SK-N-SH (cell line): ENCODE measurements at regions not wholly inside any gene's neighbourhood (a gene's known extent, or its start where the extent isn't known, plus 50 kb on each side); places are given as distances from the start of the nearest gene placed in this dataset.

Experiments
- CTCF ChIA-PET: fragments of 300-600, 350-600 bp; formaldehyde crosslinking; extraction: SDS; loops from one replicate; lab custom pipeline; 2021; lab: Yijun Ruan, JAX
- POLR2A ChIA-PET: fragments of 350-600 bp; sonication (Branson Sonifier 250); formaldehyde crosslinking; extraction: SDS; loops from one replicate; lab custom pipeline; 2020; ENCODE audit warnings: antibody characterized with exemption, inconsistent platforms; lab: Yijun Ruan, JAX
- DNase-seq: peaks from one replicate; pipeline ENCODE4 v3.0.0; 2012
- H2AFZ ChIP-seq: fragments of 200-600 bp; sonication (generic); 2 replicates; pipeline ENCODE4 v1.8.1; 2016; ENCODE audit warnings: antibody characterized with exemption, mild to moderate bottlenecking, low read depth
- H3F3A ChIP-seq: fragments of 200-600 bp; sonication (generic); replicated peaks from 2 replicates; pipeline ENCODE3; 2016; ENCODE audit warnings: antibody characterized with exemption, mild to moderate bottlenecking; ENCODE audit not compliant: insufficient read depth
- H3K27ac ChIP-seq, 2 experiments: fragments of 200-500 bp in 1 of 2; fragments of 200-600 bp in 1 of 2; sonication (Bioruptor generic) in 1 of 2; sonication (generic), shearing (Covaris generic) in 1 of 2; 2 replicates each; pipeline versions ENCODE4 v1.5.1 to v1.6.1; 2014 to 2016; ENCODE audit warnings: low read depth in 2 of 2, inconsistent platforms in 1 of 2, low read length in 1 of 2, mild to moderate bottlenecking in 1 of 2, mixed read lengths in 1 of 2
- H3K27me3 ChIP-seq: fragments of 200-600 bp; sonication (generic), shearing (Covaris generic); 2 replicates; pipeline ENCODE4 v1.6.1; 2016; ENCODE audit warnings: mixed run types; ENCODE audit not compliant: insufficient read depth
- H3K36me3 ChIP-seq, 2 experiments: fragments of 200-500 bp in 1 of 2; fragments of 200-600 bp in 1 of 2; sonication (Bioruptor generic) in 1 of 2; sonication (generic) in 1 of 2; replicated peaks in 1 of 2; 2 replicates each; pipeline versions ENCODE3 to v1.5.1; 2014 to 2016; ENCODE audit warnings: low read length in 1 of 2, mild to moderate bottlenecking in 1 of 2; ENCODE audit not compliant: insufficient read depth in 2 of 2, control insufficient read depth in 1 of 2
- H3K4me1 ChIP-seq, 2 experiments: fragments of 200-500 bp in 1 of 2; fragments of 200-600 bp in 1 of 2; sonication (Bioruptor generic) in 1 of 2; sonication (generic), shearing (Covaris generic) in 1 of 2; 2 replicates each; pipeline versions ENCODE4 v1.5.1 to v1.6.1; 2014 to 2016; ENCODE audit warnings: low read depth in 1 of 2, low read length in 1 of 2, mixed run types in 1 of 2; ENCODE audit not compliant: insufficient read depth in 2 of 2, control insufficient read depth in 1 of 2
- H3K4me2 ChIP-seq: fragments of 200-600 bp; sonication (generic), shearing (Covaris generic); 2 replicates; pipeline ENCODE4 v1.6.1; 2017; ENCODE audit warnings: mixed run types
- H3K4me3 ChIP-seq, 2 experiments: fragments of 200-500 bp in 1 of 2; fragments of 200-600 bp in 1 of 2; sonication (Bioruptor generic) in 1 of 2; sonication (generic), shearing (Covaris generic) in 1 of 2; 2 replicates each; pipeline versions ENCODE4 v1.5.1 to v1.8.1; 2014 to 2016; ENCODE audit warnings: low read depth in 2 of 2, inconsistent platforms in 1 of 2, low read length in 1 of 2, mild to moderate bottlenecking in 1 of 2, mixed read lengths in 1 of 2, moderate library complexity in 1 of 2
- H3K79me2 ChIP-seq: fragments of 200-600 bp; sonication (generic); 2 replicates; pipeline ENCODE4 v1.8.1; 2017; ENCODE audit warnings: mild to moderate bottlenecking; ENCODE audit not compliant: insufficient read depth
- H3K9ac ChIP-seq: fragments of 200-600 bp; sonication (generic); 2 replicates; pipeline ENCODE4 v1.6.1; 2017; ENCODE audit warnings: mixed run types
- H3K9me2 ChIP-seq: fragments of 200-600 bp; sonication (generic); 2 replicates; pipeline ENCODE4 v1.6.1; 2017; ENCODE audit warnings: mixed run types
- H3K9me3 ChIP-seq: fragments of 200-600 bp; sonication (generic); 2 replicates; pipeline ENCODE4 v1.6.1; 2017; ENCODE audit warnings: mixed run types, mild to moderate bottlenecking, moderate library complexity
- H4K20me1 ChIP-seq: fragments of 200-600 bp; sonication (generic); 2 replicates; pipeline ENCODE4 v1.6.1; 2017; ENCODE audit warnings: mild to moderate bottlenecking, mixed run types; ENCODE audit not compliant: insufficient read depth
- CHD2 ChIP-seq: fragments of 150-350 bp; IDR thresholded peaks from 2 replicates; pipeline ENCODE4 v1.6.1; 2018; ENCODE audit warnings: low read length; ENCODE audit not compliant: partially characterized antibody
- EP300 ChIP-seq, 2 experiments: IDR thresholded peaks; 2 replicates each; pipeline versions ENCODE4 v1.4.0 to v1.6.1; 2012; ENCODE audit warnings: borderline replicate concordance in 1 of 2, low read depth in 1 of 2, low read length in 1 of 2
- GABPA ChIP-seq: IDR thresholded peaks from 2 replicates; pipeline ENCODE4 v1.4.0; 2012; ENCODE audit warnings: low read depth, mild to moderate bottlenecking
- IRF3 ChIP-seq: fragments of 150-350 bp; IDR thresholded peaks from 2 replicates; pipeline ENCODE4 v1.6.1; 2016; ENCODE audit warnings: mild to moderate bottlenecking, low read depth, low read length
- MAX ChIP-seq: IDR thresholded peaks from 2 replicates; pipeline ENCODE4 v1.4.0; 2012; ENCODE audit warnings: low read depth
- NRF1 ChIP-seq: IDR thresholded peaks from 2 replicates; pipeline ENCODE4 v1.6.1; 2012; ENCODE audit warnings: low read depth, mild to moderate bottlenecking, low read length
- RAD21 ChIP-seq: IDR thresholded peaks from 2 replicates; pipeline ENCODE4 v1.6.1; 2012; ENCODE audit warnings: mild to moderate bottlenecking, low read length
- SIN3A ChIP-seq: IDR thresholded peaks from 2 replicates; pipeline ENCODE4 v1.6.1; 2012; ENCODE audit warnings: low read depth, mild to moderate bottlenecking, low read length, moderate library complexity, borderline replicate concordance
- TAF1 ChIP-seq: IDR thresholded peaks from 2 replicates; pipeline ENCODE4 v1.6.1; 2012; ENCODE audit warnings: low read depth, mild to moderate bottlenecking, low read length, moderate library complexity, borderline replicate concordance
- TCF12 ChIP-seq: IDR thresholded peaks from 2 replicates; pipeline ENCODE4 v1.4.0; 2012
- USF2 ChIP-seq: fragments of 150-350 bp; IDR thresholded peaks from 2 replicates; pipeline ENCODE4 v1.6.1; 2017; ENCODE audit warnings: antibody characterized with exemption, low read length, low read depth, borderline replicate concordance
- WGBS: methylation state at CpG from one replicate; pipeline ENCODE4 v1.1.6; 2017; ENCODE audit warnings: low lambda C conversion rate; 5-methylcytosine and 5-hydroxymethylcytosine counted together
- TF ChIP-seq, protein P1 (sequence below): IDR thresholded peaks from 2 replicates; pipeline ENCODE4 v1.4.0; 2012; ENCODE audit warnings: low read depth, borderline replicate concordance

- no peak overlapping the region for H3K4me2 ChIP-seq
- ChIA-PET POLR2A (interaction anchor here (0.6 kb wide), 1 partner anchor 432 kb away, joined by 3 read pairs; no protein-coding TSS in a partner anchor), CTCF (interaction anchor here (0.5 to 0.9 kb wide), 2 partner anchors 9 to 1107 kb away, joined by 3 read pairs; no protein-coding TSS in a partner anchor)
- H3K27me3 ChIP-seq, result no peaks in the 10 kb centered on the region
- H3K27ac ChIP-seq, result no peak overlapping the region; a peak in 1 of 4 replicates
- H3K79me2 ChIP-seq, result no peaks in the 10 kb centered on the region
- H3K9me3 ChIP-seq, result no peaks in the 10 kb centered on the region
- H3K36me3 ChIP-seq, result no peaks in the 10 kb centered on the region
- no peaks in the 10 kb centered on the region for H3K9me2 ChIP-seq
- no peaks in the 10 kb centered on the region for H3F3A ChIP-seq
- no peak overlapping the region for H3K4me3 ChIP-seq
- H3K9ac ChIP-seq, result no peak overlapping the region
- H3K4me1 ChIP-seq, result peaks cover 0 to 44% of the 10 kb centered on the region in 2 experiments; a peak in 1 of 4 replicates
- no CpG with 5 or more reads among the region's 18 CpGs for WGBS
- TF ChIP-seq EP300 (IDR thresholded peaks at IDR 0.05; ENCODE audit: borderline replicate concordance in 1 of 2, low read depth in 1 of 2, low read length in 1 of 2) (no peak), MAX (no peak), SIN3A (no peak), CHD2 (no peak), IRF3 (no peak), USF2 (no peak), RAD21 (no peak), TAF1 (no peak), NRF1 (no peak)
- TF ChIP-seq, protein P1, sequence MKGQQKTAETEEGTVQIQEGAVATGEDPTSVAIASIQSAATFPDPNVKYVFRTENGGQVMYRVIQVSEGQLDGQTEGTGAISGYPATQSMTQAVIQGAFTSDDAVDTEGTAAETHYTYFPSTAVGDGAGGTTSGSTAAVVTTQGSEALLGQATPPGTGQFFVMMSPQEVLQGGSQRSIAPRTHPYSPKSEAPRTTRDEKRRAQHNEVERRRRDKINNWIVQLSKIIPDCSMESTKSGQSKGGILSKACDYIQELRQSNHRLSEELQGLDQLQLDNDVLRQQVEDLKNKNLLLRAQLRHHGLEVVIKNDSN, result no peak
- TF ChIP-seq, all 33 proteins: peak for 0
- DNase-seq, result no peak
- Histone ChIP-seq H4K20me1 (no peaks in the 10 kb centered on the region), H2AFZ (no peak overlapping the region)
Observed at GRCh38 chr2:239726091-239726591, 299.0 kb downstream of the NDUFA10 start.

DNA sequence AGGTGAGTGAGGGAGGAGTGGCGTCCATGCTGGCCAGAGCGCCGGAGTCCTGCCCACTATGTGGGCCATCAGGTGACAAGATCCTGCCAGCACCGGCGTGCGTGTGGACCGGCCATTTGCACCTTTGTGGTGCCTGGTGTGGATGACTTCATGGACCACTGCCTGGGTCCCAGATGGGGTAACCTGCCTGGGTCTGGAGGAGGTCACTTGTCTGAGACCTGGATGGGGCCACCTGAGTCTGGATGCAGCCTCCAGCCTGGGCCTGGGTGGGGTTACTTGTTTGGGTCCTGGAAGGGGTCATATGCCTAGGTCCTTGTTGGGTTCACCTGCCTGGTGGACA, 299.6 kb downstream of the NDUFA10 start:
- Histone ChIP-seq H3K9me2 (no peaks in the 10 kb centered on the region), H4K20me1 (no peaks in the 10 kb centered on the region), H3K4me2 (no peak overlapping the region), H3K9ac (no peak overlapping the region), H3K9me3 (no peaks in the 10 kb centered on the region), H3K79me2 (no peaks in the 10 kb centered on the region), H2AFZ (no peak overlapping the region), H3K4me3 (no peak overlapping the region), H3K4me1 (peaks cover 0 to 37% of the 10 kb centered on the region in 2 experiments; a peak in 1 of 4 replicates), H3F3A (no peaks in the 10 kb centered on the region), H3K27ac (no peak overlapping the region), H3K36me3 (no peaks in the 10 kb centered on the region), H3K27me3 (no peaks in the 10 kb centered on the region)
- WGBS, result 57% methylated on average over 1 of the region's 7 CpGs
- DNase-seq, result no peak
- TF ChIP-seq GABPA, result no peak
- TF ChIP-seq TCF12, result no peak
- CTCF ChIA-PET, result no interaction called here
- POLR2A ChIA-PET, result interaction anchor here (0.6 kb wide), 1 partner anchor 431 kb away, joined by 3 read pairs; no protein-coding TSS in a partner anchor
